ENCODE measurements at regions not wholly inside any gene's neighbourhood (a gene's known extent, or its start where the extent isn't known, plus 50 kb on each side); places are given as distances from the start of the nearest gene placed in this dataset.

DNA sequence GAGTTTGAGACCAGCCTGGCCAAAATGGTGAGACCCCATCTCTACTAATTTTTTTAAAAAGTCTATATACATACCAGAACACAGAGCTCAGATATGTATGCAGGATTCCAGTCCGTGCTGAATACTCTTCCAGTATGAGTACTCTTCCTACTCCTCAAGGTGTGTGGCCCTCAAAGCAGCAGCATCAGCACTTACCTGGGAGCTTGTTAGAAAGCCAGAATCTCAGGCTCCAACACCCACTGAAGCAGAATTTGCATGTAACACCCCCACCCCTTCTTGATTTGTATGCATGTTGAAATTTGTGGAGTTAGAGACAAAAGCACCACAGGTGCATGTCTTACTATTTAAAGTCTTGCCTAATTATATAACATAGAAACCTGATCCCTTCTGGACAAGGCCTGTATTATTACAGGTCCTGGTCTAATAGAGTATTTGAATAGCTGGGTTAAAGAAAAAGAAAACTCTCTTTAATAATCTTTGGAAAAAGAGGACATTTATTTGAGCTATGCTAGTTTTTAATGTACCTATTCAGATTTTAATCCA is 50.3 kb upstream of the NFE2L2 start:
- DNase-seq (no peak), ATAC-seq (no peak)
- Mint-ChIP-seq H3K4me1 (ENCODE audit: low read depth) (peaks cover 15% of the 10 kb centered on the region), H3K36me3 (ENCODE audit: insufficient read depth) (no peaks in the 10 kb centered on the region), H3K27me3 (ENCODE audit: low read depth) (no peaks in the 10 kb centered on the region), H3K4me3 (no peak overlapping the region), H3K9me3 (peaks cover 3% of the 10 kb centered on the region)

DNA sequence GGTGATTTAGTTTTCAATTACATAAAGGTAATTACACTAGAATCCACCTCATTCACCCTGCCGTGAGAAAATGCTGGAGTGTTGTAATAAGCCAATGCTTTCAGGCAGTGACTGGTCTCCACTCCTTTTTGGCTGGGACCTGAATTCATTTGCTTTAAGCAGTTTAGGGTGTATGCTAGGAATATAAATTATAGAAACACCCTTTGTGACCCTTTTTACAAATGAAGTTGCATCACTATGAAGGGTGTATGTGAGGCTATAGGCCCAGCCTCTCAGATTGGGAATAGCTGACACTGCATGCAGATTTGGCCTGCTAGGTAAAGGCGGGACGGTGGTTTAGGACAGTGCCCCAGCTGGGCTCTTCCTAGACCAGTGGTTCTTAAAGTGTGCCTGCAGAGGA is 50.8 kb upstream of the NFE2L2 start:
- Mint-ChIP-seq H3K27me3 (ENCODE audit: low read depth) (no peaks in the 10 kb centered on the region), H3K4me1 (ENCODE audit: low read depth) (peaks cover 10% of the 10 kb centered on the region)

DNA sequence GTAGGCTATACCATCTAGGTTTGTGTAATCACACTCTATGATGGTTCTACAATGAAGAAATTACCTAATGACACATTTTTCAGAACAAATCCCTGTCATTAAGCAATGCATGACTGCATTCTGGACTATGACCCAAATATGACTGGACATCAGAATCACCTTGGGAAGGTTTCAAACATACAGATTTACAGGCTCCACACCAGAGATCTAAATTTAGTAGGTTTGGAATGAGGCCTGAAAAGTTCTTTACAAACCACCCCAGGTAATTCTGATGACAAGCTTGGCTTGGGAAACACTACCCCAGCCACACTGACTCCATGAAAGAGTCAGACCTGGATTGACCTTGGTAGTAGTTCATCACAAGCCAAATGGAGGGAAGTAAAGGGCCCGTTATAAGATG is 52.2 kb upstream of the NFE2L2 start:
- H3K9me3 Mint-ChIP-seq = peaks cover 3% of the 10 kb centered on the region

More for the DNA sequence above, 50.8 kb upstream of the NFE2L2 start:
- DNase-seq = no peak
- peaks cover 3% of the 10 kb centered on the region for H3K9me3 Mint-ChIP-seq
- no peak for ATAC-seq
- no peaks in the 10 kb centered on the region for H3K36me3 Mint-ChIP-seq (ENCODE audit: insufficient read depth)
- no peak overlapping the region for H3K4me3 Mint-ChIP-seq

DNA sequence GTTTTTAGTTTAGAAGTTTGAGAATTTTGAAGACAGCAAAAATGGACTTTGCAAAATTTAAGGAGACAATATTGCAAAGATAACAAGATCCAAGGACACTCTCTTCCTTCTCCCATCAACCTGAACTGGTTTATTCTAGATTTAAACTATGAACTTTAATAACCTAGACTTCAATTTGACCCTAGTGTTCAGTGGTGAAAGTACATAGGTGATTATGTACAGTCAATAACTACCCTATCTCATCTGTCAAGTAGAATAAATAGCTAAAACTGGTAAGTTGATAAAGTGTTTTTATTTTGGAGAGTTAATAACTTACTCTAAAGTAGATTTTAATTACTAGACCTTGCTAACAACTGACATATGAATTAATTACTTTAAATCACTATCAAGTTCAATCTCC is 52.9 kb upstream of the NFE2L2 start:
- peaks cover 3% of the 10 kb centered on the region for H3K4me1 Mint-ChIP-seq (ENCODE audit: low read depth)
- no peaks in the 10 kb centered on the region for H3K9me3 Mint-ChIP-seq

More for the DNA sequence above, 52.2 kb upstream of the NFE2L2 start:
- Mint-ChIP-seq H3K4me3 (no peak overlapping the region), H3K4me1 (ENCODE audit: low read depth) (peaks cover 3% of the 10 kb centered on the region), H3K36me3 (ENCODE audit: insufficient read depth) (peaks cover 3% of the 10 kb centered on the region), H3K27me3 (ENCODE audit: low read depth) (no peaks in the 10 kb centered on the region)
- DNase-seq = no peak
- no peak for ATAC-seq

DNA sequence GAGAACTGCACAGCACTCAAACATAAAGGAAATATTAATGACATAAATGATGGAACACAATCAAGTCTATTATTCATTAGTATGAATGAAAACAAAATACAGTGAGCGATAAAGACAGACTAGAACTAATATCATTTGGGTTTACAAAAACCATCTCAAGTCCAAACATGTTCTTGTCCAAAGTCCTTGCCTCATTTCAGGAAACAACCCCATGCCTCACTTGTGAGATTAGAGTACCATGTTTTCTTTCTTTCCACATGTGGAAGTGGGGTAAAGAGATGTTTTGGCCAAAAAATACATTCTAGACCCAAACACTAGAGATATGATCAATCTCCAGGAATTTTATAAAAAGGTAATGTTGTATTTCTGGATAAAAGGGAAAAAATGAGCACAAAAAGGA is 53.3 kb upstream of the NFE2L2 start:
- ATAC-seq (no peak), DNase-seq (no peak)
- Mint-ChIP-seq H3K36me3 (ENCODE audit: insufficient read depth) (peaks cover 3% of the 10 kb centered on the region), H3K4me3 (no peak overlapping the region), H3K27me3 (ENCODE audit: low read depth) (no peaks in the 10 kb centered on the region), H3K9me3 (no peaks in the 10 kb centered on the region), H3K4me1 (ENCODE audit: low read depth) (peaks cover 3% of the 10 kb centered on the region)

More for the DNA sequence above, 52.9 kb upstream of the NFE2L2 start:
- no peak for ATAC-seq
- peaks cover 3% of the 10 kb centered on the region for H3K36me3 Mint-ChIP-seq (ENCODE audit: insufficient read depth)
- H3K27me3 Mint-ChIP-seq (ENCODE audit: low read depth) = no peaks in the 10 kb centered on the region
- no peak overlapping the region for H3K4me3 Mint-ChIP-seq
- no peak for DNase-seq

DNA sequence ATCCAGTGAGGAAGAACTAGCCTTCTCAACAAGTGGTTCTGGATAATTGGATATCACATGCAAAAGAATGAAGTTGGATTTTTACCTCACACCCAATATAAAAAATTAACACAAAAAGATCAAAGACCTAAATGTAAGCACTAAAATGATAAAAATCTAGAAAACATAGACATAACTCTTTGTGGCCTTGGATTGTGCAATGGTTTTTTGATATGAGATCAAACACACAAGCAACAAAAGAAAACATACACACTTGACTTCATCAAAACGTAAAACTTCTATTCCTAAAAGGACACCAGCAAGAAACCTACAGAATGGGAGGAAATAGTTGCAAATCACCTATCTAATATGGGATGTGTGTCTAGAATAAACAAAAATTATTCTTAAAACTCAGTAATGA is 54.1 kb upstream of the NFE2L2 start:
- ATAC-seq (no peak), DNase-seq (no peak)
- Mint-ChIP-seq H3K9me3 (no peaks in the 10 kb centered on the region), H3K4me1 (ENCODE audit: low read depth) (no peaks in the 10 kb centered on the region), H3K4me3 (no peak overlapping the region), H3K36me3 (ENCODE audit: insufficient read depth) (peaks cover 5% of the 10 kb centered on the region), H3K27me3 (ENCODE audit: low read depth) (no peaks in the 10 kb centered on the region)

DNA sequence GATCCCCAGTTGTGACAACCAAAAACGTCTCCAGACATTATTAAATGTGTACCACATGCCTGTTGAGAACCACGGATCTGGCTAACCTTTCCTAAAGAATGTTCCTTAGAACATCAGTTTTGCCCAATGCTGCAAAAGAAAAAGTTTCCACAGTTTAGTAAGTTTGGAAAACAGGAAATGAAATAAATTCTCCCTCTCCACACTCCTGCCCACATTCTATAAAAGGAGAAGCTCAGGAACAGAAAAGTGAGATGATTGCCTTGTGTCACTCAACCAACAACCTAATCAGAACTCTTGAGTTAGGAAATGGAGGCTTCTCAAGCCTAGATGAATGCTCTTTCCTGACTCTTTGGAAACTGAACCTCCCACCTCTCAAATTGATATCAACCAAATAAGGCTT is 56.1 kb upstream of the NFE2L2 start:
- Mint-ChIP-seq H3K4me1 (ENCODE audit: low read depth) (no peaks in the 10 kb centered on the region), H3K27me3 (ENCODE audit: low read depth) (no peaks in the 10 kb centered on the region), H3K36me3 (ENCODE audit: insufficient read depth) (peaks cover 8% of the 10 kb centered on the region), H3K9me3 (no peaks in the 10 kb centered on the region), H3K4me3 (no peak overlapping the region)
- DNase-seq = no peak
- ATAC-seq = no peak

DNA sequence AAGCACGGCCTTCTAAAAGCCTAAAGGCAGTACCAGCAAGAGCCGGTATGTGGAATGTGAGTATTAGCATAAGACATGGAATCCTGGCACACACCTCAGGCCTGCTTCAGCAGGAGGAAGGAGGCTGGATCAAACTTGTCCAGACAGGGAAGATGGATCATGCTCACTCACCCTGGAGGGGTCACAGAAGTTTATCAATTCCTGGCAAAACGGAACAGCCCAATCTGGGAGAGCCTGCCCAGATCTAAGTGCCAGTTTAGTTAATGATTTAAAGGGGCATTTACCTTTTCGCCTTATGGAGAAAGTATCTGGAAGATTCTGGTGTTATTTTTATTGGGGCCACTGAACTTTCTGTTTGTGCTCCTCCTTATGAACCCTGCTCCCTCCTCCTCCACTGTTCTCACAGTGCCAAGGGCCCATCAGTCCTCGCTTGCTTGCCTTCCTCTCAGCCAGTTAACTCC is 58.3 kb upstream of the NFE2L2 start:
- no peak for DNase-seq
- no peak for ATAC-seq
- no peak overlapping the region for H3K4me3 Mint-ChIP-seq
- no peaks in the 10 kb centered on the region for H3K27me3 Mint-ChIP-seq (ENCODE audit: low read depth)
- H3K36me3 Mint-ChIP-seq (ENCODE audit: insufficient read depth) = peaks cover 8% of the 10 kb centered on the region
- H3K9me3 Mint-ChIP-seq = no peaks in the 10 kb centered on the region
- no peaks in the 10 kb centered on the region for H3K4me1 Mint-ChIP-seq (ENCODE audit: low read depth)

DNA sequence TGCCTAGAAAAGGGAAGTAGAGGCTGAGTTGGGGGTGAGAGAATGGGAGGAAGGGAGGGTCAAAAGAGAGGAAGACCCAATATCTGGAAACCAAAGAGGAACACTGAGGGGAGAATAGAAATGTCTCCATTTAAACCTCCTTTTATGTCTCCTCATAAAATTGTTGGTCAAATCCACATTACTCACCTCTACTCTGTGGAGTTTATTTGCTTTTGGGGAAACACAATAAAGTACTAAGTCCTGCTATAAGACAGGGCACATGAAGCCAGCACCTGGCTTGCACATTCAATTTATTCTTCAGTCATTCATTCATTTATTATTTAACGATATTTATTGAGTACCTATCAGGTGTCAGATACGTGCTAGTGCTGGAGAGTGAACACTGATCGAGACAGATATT is 60.3 kb upstream of the NFE2L2 start:
- no peak overlapping the region for H3K4me3 Mint-ChIP-seq
- ATAC-seq = no peak
- no peak for DNase-seq
- H3K9me3 Mint-ChIP-seq = no peaks in the 10 kb centered on the region
- no peaks in the 10 kb centered on the region for H3K27me3 Mint-ChIP-seq (ENCODE audit: low read depth)
- H3K4me1 Mint-ChIP-seq (ENCODE audit: low read depth) = peaks cover 5% of the 10 kb centered on the region
- H3K36me3 Mint-ChIP-seq (ENCODE audit: insufficient read depth) = peaks cover 8% of the 10 kb centered on the region

DNA sequence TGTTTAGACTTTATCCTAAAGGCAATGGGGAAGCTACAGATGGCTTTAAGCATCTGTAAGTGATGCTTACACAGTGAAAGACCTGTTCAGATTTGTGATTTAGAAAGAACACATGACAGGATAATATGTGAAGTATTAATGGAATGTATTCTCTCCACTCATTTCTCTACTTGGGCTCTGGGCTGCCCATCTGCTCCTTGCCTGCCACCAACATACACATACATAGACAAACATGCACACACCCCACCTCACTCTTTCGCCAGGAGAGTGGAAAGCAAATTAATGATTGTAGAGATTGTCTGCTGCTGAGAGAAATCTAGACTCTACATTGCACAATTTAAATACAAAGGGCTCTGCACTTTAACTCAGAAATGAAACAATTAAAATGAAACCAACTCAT is 61.0 kb upstream of the NFE2L2 start:
- H3K27me3 Mint-ChIP-seq (ENCODE audit: low read depth) = no peaks in the 10 kb centered on the region
- no peaks in the 10 kb centered on the region for H3K9me3 Mint-ChIP-seq
- H3K4me3 Mint-ChIP-seq = no peak overlapping the region
- peaks cover 8% of the 10 kb centered on the region for H3K36me3 Mint-ChIP-seq (ENCODE audit: insufficient read depth)
- no peak for DNase-seq
- peaks cover 5% of the 10 kb centered on the region for H3K4me1 Mint-ChIP-seq (ENCODE audit: low read depth)
- no peak for ATAC-seq

DNA sequence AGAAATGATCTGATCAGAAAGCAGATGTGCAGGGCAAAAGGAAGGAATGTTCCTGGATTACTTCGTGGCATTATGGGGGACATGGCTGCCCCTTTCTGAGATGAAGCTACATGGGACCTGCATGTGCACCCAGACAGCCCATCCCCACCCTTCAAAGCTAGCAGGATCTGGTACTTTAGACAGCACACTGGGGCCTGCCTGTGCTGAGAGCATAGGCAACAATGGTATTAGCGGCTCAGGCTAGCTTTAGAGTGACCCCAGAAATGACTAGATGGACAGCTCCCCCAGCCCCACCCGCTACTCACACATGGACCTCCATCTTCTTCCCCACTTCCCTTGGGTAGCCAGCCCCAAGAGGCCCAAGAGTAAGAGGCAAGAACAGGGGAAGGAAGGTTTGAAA is 61.5 kb upstream of the NFE2L2 start:
- DNase-seq (no peak), ATAC-seq (no peak)
- H3K9me3 Mint-ChIP-seq = no peaks in the 10 kb centered on the region
- no peak overlapping the region for H3K4me3 Mint-ChIP-seq
- peaks cover 5% of the 10 kb centered on the region for H3K4me1 Mint-ChIP-seq (ENCODE audit: low read depth)
- H3K27me3 Mint-ChIP-seq (ENCODE audit: low read depth) = no peaks in the 10 kb centered on the region
- peaks cover 8% of the 10 kb centered on the region for H3K36me3 Mint-ChIP-seq (ENCODE audit: insufficient read depth)

DNA sequence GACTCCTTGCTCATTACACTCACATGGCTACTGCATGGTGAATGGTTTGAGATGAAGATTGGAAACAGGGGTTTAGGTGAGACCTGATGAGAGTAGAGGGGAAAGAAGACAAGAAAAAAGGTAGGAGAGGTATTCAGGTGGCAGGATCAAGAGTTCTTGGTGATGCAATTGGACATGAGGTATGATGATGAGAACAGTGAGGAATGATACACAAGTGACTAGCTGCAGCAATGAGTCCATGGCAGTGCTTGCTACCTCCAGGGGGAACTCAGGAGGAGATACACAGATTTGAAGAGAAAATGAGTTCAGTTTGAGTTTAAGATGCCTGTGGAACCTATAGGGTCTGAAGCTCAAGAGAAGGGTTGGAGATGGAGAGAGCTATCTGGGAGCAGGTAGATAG is 62.1 kb upstream of the NFE2L2 start:
- ATAC-seq (no peak), DNase-seq (no peak)

DNA sequence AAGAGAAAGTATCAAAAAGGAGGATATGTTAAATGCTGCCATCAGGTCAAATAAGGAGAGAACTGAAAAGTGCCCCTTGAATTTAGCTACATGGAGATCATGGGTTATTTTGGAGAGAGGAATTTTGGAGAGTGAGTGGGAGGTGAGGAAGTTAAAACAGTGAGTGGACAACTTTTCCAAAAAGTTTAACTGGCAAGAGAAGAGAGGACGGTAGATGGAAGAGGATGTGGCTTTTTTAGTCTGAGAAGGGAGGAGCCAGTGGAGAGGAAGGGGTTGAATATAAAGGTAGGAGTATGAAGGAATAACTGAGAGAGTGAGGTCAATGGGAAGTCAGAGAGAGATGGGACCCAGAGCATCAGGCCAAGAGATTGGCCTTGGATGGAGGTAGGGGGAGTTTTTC is 62.5 kb upstream of the NFE2L2 start:
- Mint-ChIP-seq H3K9me3 (no peaks in the 10 kb centered on the region), H3K4me1 (ENCODE audit: low read depth) (peaks cover 5% of the 10 kb centered on the region), H3K27me3 (ENCODE audit: low read depth) (no peaks in the 10 kb centered on the region), H3K36me3 (ENCODE audit: insufficient read depth) (peaks cover 6% of the 10 kb centered on the region), H3K4me3 (no peak overlapping the region)
- no peak for DNase-seq
- ATAC-seq = no peak

More for the DNA sequence above, 62.1 kb upstream of the NFE2L2 start:
- no peak overlapping the region for H3K4me3 Mint-ChIP-seq
- peaks cover 6% of the 10 kb centered on the region for H3K36me3 Mint-ChIP-seq (ENCODE audit: insufficient read depth)
- H3K4me1 Mint-ChIP-seq (ENCODE audit: low read depth) = peaks cover 5% of the 10 kb centered on the region
- no peaks in the 10 kb centered on the region for H3K9me3 Mint-ChIP-seq
- no peaks in the 10 kb centered on the region for H3K27me3 Mint-ChIP-seq (ENCODE audit: low read depth)

DNA sequence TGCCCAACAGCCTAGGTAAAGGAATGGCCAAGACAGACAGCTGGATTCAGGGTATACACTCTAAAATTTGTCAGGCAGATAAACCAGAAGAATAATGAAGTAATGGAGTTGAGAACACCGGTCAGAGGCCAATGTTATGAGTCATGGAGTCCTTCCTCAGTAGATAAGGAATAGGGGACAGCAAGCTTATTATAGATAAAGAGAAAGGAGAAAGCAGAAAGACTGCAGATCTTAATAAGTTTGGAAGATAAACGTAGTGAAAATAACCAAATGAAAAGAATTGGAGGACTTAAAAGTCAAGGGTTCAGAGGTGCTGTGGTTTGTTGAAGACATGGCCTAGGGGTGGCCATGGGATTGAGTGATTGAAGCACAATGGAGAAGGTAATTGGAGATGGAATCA is 63.5 kb upstream of the NFE2L2 start:
- DNase-seq = no peak
- Mint-ChIP-seq H3K4me3 (no peak overlapping the region), H3K9me3 (no peaks in the 10 kb centered on the region), H3K36me3 (ENCODE audit: insufficient read depth) (peaks cover 5% of the 10 kb centered on the region), H3K4me1 (ENCODE audit: low read depth) (peaks cover 5% of the 10 kb centered on the region), H3K27me3 (ENCODE audit: low read depth) (no peaks in the 10 kb centered on the region)
- no peak for ATAC-seq

DNA sequence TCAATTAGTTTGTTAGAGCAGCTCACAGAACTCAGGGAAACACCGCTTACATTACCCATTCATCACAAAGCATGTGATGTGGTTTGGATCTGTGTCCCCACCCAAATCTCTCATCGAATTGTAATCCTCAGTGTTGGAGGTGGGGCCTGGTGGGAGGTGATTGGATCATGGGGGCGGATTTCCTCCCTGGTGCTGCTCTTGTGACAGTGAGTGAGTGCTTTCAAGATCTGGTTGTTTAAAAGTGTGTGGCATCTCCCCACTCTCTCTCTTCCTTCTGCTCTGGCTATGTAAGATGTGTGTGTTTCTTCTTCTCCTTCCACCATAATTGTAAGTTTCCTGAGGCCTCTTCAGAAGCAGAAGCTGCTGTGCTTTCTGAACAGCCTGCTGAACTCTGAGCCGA is 63.5 kb upstream of the AGPS start:
- no peaks in the 10 kb centered on the region for H3K27me3 Mint-ChIP-seq (ENCODE audit: low read depth)
- ATAC-seq (peak in 1 of 2 donors; percentile 31), DNase-seq (no peak)
- H3K4me1 Mint-ChIP-seq (ENCODE audit: low read depth) = peaks cover 5% of the 10 kb centered on the region
- no peaks in the 10 kb centered on the region for H3K9me3 Mint-ChIP-seq
- no peaks in the 10 kb centered on the region for H3K36me3 Mint-ChIP-seq (ENCODE audit: insufficient read depth)
- H3K4me3 Mint-ChIP-seq = no peak overlapping the region

All from activated T-cell treated with anti-CD3 and anti-CD28 coated beads, Interleukin-2, amount 50 U/mL, for 4 hours (primary cell).